WI38 (cell line): ENCODE measurements at regions not wholly inside any gene's neighbourhood (a gene's known extent, or its start where the extent isn't known, plus 50 kb on each side); places are given as distances from the start of the nearest gene placed in this dataset.
"Not testable (repeated sequence)": the region's sequence is repeated elsewhere in the genome, so short reads cannot be mapped to it uniquely, and the experiment has no call there.

Experiments used
- H3K4me3 ChIP-seq: 2 replicates; pipeline ENCODE4 v1.5.1; 2011; ENCODE audit warnings: low read depth, mild to moderate bottlenecking, control low read depth, low read length
- CTCF ChIP-seq: IDR thresholded peaks from 2 replicates; pipeline ENCODE4 v1.5.1; 2012; ENCODE audit warnings: low read depth, mild to moderate bottlenecking, control low read depth, low read length

DNA sequence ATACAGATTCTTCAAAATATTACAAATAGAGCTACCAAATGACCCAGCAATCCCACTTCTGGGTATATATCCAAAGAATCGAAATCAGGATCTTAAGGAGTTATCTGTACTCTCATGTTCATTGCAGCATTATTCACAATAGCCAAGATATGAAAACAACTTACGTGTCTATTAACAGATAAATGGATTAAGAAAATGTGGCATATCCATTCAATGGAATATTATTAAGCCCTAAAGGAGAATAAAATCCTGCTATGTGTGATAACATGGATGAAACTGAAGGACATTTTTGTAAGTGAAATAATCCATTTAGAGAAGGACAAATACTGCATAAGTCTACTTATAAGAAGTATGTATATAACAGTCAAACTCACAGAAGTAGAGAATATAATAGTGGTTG lies 450.6 kb downstream of the TMEM232 start:
- TF ChIP-seq CTCF = no peak
- H3K4me3 ChIP-seq = no peak overlapping the region

- H3K4me3 ChIP-seq = not testable (repeated sequence)
These were observed 448.0 kb downstream of the TMEM232 start for GRCh38 chr5:110278449-110278848.

DNA sequence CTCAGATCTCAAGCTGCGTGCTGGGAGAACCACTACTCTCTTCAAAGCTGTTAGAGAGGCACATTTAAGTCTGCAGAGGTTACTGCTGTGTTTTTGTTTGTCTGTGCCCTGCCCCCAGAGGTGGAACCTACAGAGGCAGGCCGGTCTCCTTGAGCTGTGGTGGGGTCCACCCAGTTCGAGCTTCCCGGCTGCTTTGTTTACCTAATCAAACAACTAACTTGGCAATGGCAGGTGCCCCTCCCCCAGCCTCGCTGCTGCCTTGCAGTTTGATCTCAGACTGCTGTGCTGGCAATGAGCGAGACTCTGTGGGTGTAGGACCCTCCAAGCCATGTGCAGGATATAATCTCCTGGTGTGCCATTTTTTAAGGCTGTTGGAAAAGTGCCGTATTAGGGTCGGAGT lies 442.4 kb downstream of the TMEM232 start:
- not testable (repeated sequence) for H3K4me3 ChIP-seq

DNA sequence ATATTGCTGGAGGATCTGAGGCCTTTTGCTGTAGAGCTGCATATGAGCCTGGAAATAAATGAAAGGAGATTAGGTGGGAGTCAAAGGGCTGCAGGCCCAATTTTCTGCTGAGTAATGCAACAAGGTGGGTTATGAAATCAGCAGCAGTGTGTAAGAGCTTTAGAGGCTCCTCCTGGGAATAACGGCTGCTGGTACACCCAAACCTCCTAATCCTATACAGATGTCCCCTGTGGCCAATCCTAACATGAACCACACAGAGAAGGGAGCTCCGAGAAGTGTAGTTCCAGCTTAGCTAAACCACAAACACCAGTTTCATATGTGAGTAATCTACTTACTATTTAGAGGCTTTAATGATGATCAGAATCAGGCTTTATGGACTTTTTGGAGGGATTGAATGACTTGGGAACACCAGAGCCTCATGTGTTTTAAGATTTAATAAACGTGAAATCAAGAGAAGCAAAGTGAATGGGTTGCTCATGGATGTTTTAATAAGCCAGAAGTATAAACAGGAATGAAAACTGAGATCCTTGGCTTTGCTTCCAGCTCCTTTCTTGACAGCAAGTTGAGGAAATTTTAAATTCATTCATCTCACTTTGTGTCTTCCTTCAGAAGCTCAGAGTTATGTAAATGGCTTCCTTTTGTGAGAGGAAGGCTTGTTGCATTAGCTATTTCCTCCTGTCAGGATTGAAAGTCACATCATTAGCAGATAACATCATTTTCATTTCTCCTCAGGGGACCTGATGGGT lies 437.5 kb downstream of the TMEM232 start:
- no peak for TF ChIP-seq CTCF

GRCh38 chr5:110289512-110289810 lies 437.0 kb downstream of the TMEM232 start:
- H3K4me3 ChIP-seq = no peak overlapping the region
- no peak for TF ChIP-seq CTCF

More for the DNA sequence above, 437.5 kb downstream of the TMEM232 start:
- no peak overlapping the region for H3K4me3 ChIP-seq

DNA sequence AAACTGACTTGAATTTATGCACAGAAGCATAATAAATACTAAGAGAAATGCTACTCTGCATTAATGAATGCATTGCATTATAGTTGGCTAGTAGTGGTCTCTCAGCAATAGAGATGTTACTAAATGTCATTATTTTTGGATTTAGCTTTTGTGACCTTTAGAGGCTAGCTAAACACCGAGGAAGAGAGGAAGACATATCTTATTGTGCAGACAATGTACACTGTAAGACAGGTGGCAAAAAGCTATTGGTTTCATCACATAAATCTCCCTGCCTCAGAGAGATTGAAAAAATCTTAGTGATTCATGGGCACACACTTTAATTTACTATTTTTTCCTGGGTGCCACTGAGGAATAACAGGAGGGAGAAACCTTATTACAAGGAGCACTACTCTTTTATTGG lies 435.9 kb downstream of the TMEM232 start:
- H3K4me3 ChIP-seq = no peak overlapping the region
- TF ChIP-seq CTCF = no peak

DNA sequence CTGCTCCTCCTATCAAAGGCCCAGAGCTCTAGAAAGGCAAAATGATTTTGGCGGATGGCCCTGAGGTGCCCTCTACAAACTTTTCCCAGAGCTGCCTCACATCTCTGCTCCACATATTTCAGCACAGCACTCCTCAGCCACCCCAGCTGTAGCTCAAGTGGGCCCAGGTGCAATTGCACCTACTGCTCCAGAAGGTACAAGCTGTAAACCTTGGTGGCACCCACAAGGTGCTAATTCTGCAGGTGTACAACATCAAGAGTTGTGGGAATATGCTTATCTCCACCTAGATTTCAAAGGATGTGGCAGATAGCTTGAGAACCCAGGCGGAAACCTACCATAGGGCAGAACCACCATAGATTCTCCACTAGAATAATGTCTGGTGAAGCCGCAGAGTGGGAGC lies 432.2 kb downstream of the TMEM232 start:
- TF ChIP-seq CTCF = no peak
- H3K4me3 ChIP-seq = no peak overlapping the region

GRCh38 chr5:110297152-110297670 lies 429.3 kb downstream of the TMEM232 start:
- H3K4me3 ChIP-seq = no peak overlapping the region
- TF ChIP-seq CTCF = no peak
